PC-3 (cell line): ENCODE measurements at regions not wholly inside any gene's neighbourhood (a gene's known extent, or its start where the extent isn't known, plus 50 kb on each side); places are given as distances from the start of the nearest gene placed in this dataset.

Source experiments
- EZH2 ChIP-seq: fragments of 300-600 bp; sonication (generic); IDR thresholded peaks from one replicate; pipeline ENCODE4 v1.6.1; 2017; ENCODE audit warnings: antibody characterized with exemption, mild to moderate bottlenecking, low read length; ENCODE audit not compliant: unreplicated experiment
- EZH2phosphoT487 ChIP-seq: fragments of 300-600 bp; sonication (generic); IDR thresholded peaks from 2 replicates; pipeline ENCODE4 v1.6.1; 2018; ENCODE audit warnings: mild to moderate bottlenecking, antibody characterized with exemption, low read length, borderline replicate concordance
- TF ChIP-seq, protein P1 (sequence below): fragments of 300-600 bp; sonication (generic); conservative IDR thresholded peaks from 2 replicates; pipeline ENCODE4 v1.5.1; 2017; ENCODE audit warnings: antibody characterized with exemption, low read depth, mild to moderate bottlenecking, low read length

- no peak for TF ChIP-seq EZH2
- TF ChIP-seq, protein P1, sequence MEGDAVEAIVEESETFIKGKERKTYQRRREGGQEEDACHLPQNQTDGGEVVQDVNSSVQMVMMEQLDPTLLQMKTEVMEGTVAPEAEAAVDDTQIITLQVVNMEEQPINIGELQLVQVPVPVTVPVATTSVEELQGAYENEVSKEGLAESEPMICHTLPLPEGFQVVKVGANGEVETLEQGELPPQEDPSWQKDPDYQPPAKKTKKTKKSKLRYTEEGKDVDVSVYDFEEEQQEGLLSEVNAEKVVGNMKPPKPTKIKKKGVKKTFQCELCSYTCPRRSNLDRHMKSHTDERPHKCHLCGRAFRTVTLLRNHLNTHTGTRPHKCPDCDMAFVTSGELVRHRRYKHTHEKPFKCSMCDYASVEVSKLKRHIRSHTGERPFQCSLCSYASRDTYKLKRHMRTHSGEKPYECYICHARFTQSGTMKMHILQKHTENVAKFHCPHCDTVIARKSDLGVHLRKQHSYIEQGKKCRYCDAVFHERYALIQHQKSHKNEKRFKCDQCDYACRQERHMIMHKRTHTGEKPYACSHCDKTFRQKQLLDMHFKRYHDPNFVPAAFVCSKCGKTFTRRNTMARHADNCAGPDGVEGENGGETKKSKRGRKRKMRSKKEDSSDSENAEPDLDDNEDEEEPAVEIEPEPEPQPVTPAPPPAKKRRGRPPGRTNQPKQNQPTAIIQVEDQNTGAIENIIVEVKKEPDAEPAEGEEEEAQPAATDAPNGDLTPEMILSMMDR, result no peak
- no peak for TF ChIP-seq EZH2phosphoT487
These were observed 171.1 kb downstream of the OR4M2 start for GRCh38 chr15:22251422-22251821.
